MM.1S (cell line): ENCODE measurements at regions not wholly inside any gene's neighbourhood (a gene's known extent, or its start where the extent isn't known, plus 50 kb on each side); places are given as distances from the start of the nearest gene placed in this dataset.

ENCODE experiments used
- DNase-seq: peaks from one replicate; pipeline ENCODE4 v3.0.0-alpha.2; 2015
- H2AFZ ChIP-seq: fragments of 300-600 bp; sonication (generic); 2 replicates; pipeline ENCODE4 v1.6.0; 2016; ENCODE audit warnings: antibody characterized with exemption, low read length
- H3F3A ChIP-seq: fragments of 300-600 bp; sonication (generic); 2 replicates; pipeline ENCODE4 v1.6.1; 2016; ENCODE audit warnings: mild to moderate bottlenecking, antibody characterized with exemption, low read length, moderate library complexity, mixed read lengths; ENCODE audit not compliant: insufficient read depth
- H3K27ac ChIP-seq: fragments of 300-600 bp; sonication (generic); 2 replicates; pipeline ENCODE4 v1.5.1; 2016; ENCODE audit warnings: mild to moderate bottlenecking, low read length
- H3K27me3 ChIP-seq: fragments of 300-600 bp; sonication (generic); replicated peaks from 2 replicates; pipeline ENCODE4 v1.6.0; 2016; ENCODE audit warnings: low read length; ENCODE audit not compliant: insufficient read depth
- H3K36me3 ChIP-seq: fragments of 300-600 bp; sonication (generic); replicated peaks from 2 replicates; pipeline ENCODE4 v1.6.1; 2016; ENCODE audit warnings: mild to moderate bottlenecking, low read length, mixed read lengths; ENCODE audit not compliant: insufficient read depth
- H3K4me1 ChIP-seq: fragments of 300-600 bp; sonication (generic); 2 replicates; pipeline ENCODE4 v1.6.1; 2016; ENCODE audit warnings: low read length, mixed read lengths
- H3K4me2 ChIP-seq: fragments of 300-600 bp; sonication (generic); 2 replicates; pipeline ENCODE4 v1.6.0; 2016; ENCODE audit warnings: low read depth, low read length
- H3K4me3 ChIP-seq: fragments of 300-600 bp; sonication (generic); 2 replicates; pipeline ENCODE4 v1.5.1; 2016; ENCODE audit warnings: low read length, mixed read lengths
- H3K79me2 ChIP-seq: fragments of 300-600 bp; sonication (generic); 2 replicates; pipeline ENCODE4 v1.6.1; 2016; ENCODE audit warnings: mixed run types, low read length, mixed read lengths
- H3K9ac ChIP-seq: fragments of 300-600 bp; sonication (generic); 2 replicates; pipeline ENCODE4 v1.6.1; 2016; ENCODE audit warnings: low read length, mixed read lengths
- H3K9me2 ChIP-seq: fragments of 300-600 bp; sonication (generic); replicated peaks from 2 replicates; pipeline ENCODE4 v1.6.1; 2016; ENCODE audit warnings: mild to moderate bottlenecking, low read length, mixed read lengths; ENCODE audit not compliant: insufficient read depth
- H3K9me3 ChIP-seq: fragments of 300-600 bp; sonication (generic); replicated peaks from 2 replicates; pipeline ENCODE4 v1.6.1; 2016; ENCODE audit warnings: mild to moderate bottlenecking, low read length, mixed read lengths; ENCODE audit not compliant: insufficient read depth
- H4K20me1 ChIP-seq: fragments of 300-600 bp; sonication (generic); 2 replicates; pipeline ENCODE4 v1.6.1; 2016; ENCODE audit warnings: mild to moderate bottlenecking, low read length, moderate library complexity, mixed read lengths; ENCODE audit not compliant: insufficient read depth
- CTCF ChIP-seq: fragments of 300-600 bp; sonication (generic); IDR thresholded peaks from 2 replicates; pipeline ENCODE4 v1.5.1; 2016; ENCODE audit warnings: antibody characterized with exemption, low read length, mixed read lengths
- EZH2 ChIP-seq: fragments of 300-600 bp; sonication (generic); optimal IDR thresholded peaks from 2 replicates; pipeline ENCODE3; 2017; ENCODE audit warnings: low read depth, mild to moderate bottlenecking, antibody characterized with exemption, low read length, mixed read lengths
- EZH2phosphoT487 ChIP-seq: fragments of 300-600 bp; sonication (generic); IDR thresholded peaks from 2 replicates; pipeline ENCODE4 v1.6.1; 2018; ENCODE audit warnings: antibody characterized with exemption, low read length

- Histone ChIP-seq H3K9me2 (no peaks in the 10 kb centered on the region), H3K4me1 (0 out of 2 replicates have a peak, but pooled peaks cover 5% of the 10 kb centered on the region), H3K4me2 (no peak overlapping the region), H3K9ac (no peak overlapping the region), H3K79me2 (no peaks in the 10 kb centered on the region), H2AFZ (no peak overlapping the region), H4K20me1 (no peaks in the 10 kb centered on the region), H3K27ac (no peak overlapping the region), H3K4me3 (no peak overlapping the region), H3K36me3 (no peaks in the 10 kb centered on the region), H3K27me3 (no peaks in the 10 kb centered on the region), H3F3A (0 out of 2 replicates have a peak, but pooled peaks cover 4% of the 10 kb centered on the region), H3K9me3 (no peaks in the 10 kb centered on the region)
- no peak for DNase-seq
- TF ChIP-seq CTCF (no peak), EZH2 (no peak), EZH2phosphoT487 (no peak)
Measured at GRCh38 chr10:128629111-128630096, 503.2 kb upstream of the MKI67 start.

DNA sequence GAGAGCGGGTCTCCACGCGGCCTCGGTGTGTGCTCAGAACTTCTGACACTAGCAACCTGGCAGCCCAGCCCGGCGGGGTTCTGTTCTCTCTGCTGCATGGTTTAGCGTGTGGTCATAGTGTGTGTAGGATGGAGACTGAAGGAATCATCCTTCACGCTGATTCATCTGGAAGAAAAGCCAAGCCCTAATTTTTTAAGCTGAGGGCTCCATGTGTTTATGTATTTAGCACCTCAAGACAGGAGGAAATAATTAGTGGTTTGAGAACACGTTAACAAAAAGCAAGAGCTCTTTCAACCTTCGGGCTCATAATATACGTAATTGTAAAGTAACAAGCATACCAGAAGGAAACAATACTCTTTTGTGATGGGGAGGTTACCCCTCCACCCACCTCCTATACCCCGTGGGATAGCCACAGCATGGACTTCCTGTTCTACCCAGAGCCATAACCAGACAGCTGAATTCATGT lies 504.6 kb upstream of the MKI67 start:
- H3K36me3 ChIP-seq: no peaks in the 10 kb centered on the region
- no peak overlapping the region for H2AFZ ChIP-seq
- 0 out of 2 replicates have a peak, but pooled peaks cover 5% of the 10 kb centered on the region for H3K4me1 ChIP-seq
- H3K79me2 ChIP-seq: no peaks in the 10 kb centered on the region
- H3K9ac ChIP-seq: no peak overlapping the region
- 0 out of 2 replicates have a peak, but pooled peaks cover 4% of the 10 kb centered on the region for H3F3A ChIP-seq
- H3K4me2 ChIP-seq: no peak overlapping the region
- H3K4me3 ChIP-seq: no peak overlapping the region
- DNase-seq: no peak
- no peaks in the 10 kb centered on the region for H4K20me1 ChIP-seq
- H3K9me2 ChIP-seq: no peaks in the 10 kb centered on the region
- H3K27ac ChIP-seq: no peak overlapping the region
- TF ChIP-seq CTCF (no peak), EZH2phosphoT487 (no peak), EZH2 (no peak)
- H3K27me3 ChIP-seq: no peaks in the 10 kb centered on the region
- H3K9me3 ChIP-seq: no peaks in the 10 kb centered on the region

DNA sequence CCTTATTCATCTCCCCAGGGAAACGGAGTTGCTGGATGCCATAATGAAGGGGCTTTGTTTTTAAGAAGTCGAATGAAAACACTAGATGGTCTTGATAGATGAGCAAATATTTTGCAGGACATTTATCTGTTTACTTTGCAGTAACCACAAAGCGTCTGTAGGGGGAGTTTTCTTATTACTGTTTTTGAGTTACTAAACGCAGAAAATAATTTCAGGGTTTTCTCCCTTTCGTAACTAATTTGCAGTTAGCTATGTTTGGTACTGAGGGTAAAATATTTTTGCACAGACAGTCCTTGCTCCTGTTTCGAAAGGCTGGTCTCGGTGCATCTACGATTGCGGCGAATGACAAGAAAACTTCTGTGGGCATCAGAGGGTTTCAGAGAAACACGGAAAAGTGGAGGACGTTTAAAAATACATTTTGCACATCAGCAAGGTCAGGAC lies 505.6 kb upstream of the MKI67 start:
- DNase-seq: peak; percentile 72
- Histone ChIP-seq H3K4me1 (0 out of 2 replicates have a peak, but pooled peaks cover 5% of the 10 kb centered on the region), H3K9me3 (no peaks in the 10 kb centered on the region), H3K4me2 (peak overlapping the region; percentile 54), H3F3A (0 out of 2 replicates have a peak, but pooled peaks cover 4% of the 10 kb centered on the region), H3K79me2 (no peaks in the 10 kb centered on the region), H3K4me3 (0 out of 2 replicates have a peak overlapping the region, but pooled peaks have one; percentile 5), H3K9me2 (no peaks in the 10 kb centered on the region), H4K20me1 (no peaks in the 10 kb centered on the region), H3K9ac (peak overlapping the region; percentile 4; the same call in 1 of the 2 replicates), H3K36me3 (no peaks in the 10 kb centered on the region), H2AFZ (peak overlapping the region; percentile 67), H3K27ac (peak overlapping the region; percentile 42; the same call in 1 of the 2 replicates), H3K27me3 (no peaks in the 10 kb centered on the region)
- TF ChIP-seq EZH2 (no peak), CTCF (peak; percentile 68)
